HepG2 (cell line): ENCODE measurements at regions not wholly inside any gene's neighbourhood (a gene's known extent, or its start where the extent isn't known, plus 50 kb on each side); places are given as distances from the start of the nearest gene placed in this dataset.

ENCODE experiments used
- ATAC-seq: fragments of 200-7000 bp; cut with Tn5 transposase; 3 replicates; pipeline ENCODE4 v1.9.1; 2020; ENCODE audit warnings: mild to moderate bottlenecking, moderate library complexity
- BruUV-seq: library from RNA; stranded (reverse); fragments of 400-500 nt; replicated peaks from 2 replicates; lab custom pipeline; 2021; lab: Mats Ljungman, UMichigan
- CTCF ChIA-PET: fragments of 300-600 bp; formaldehyde crosslinking; extraction: SDS; loops from one replicate; lab custom pipeline; 2021; ENCODE audit warnings: low total read pairs, inconsistent platforms, low intra/inter-chr PET ratio; lab: Yijun Ruan, JAX
- POLR2A ChIA-PET: fragments of 350-600 bp; sonication (Branson Sonifier 250); formaldehyde crosslinking; loops from one replicate; lab custom pipeline; 2020; ENCODE audit warnings: antibody characterized with exemption, inconsistent platforms; lab: Yijun Ruan, JAX
- DNase-seq: peaks from one replicate; pipeline ENCODE4 v3.0.0-alpha.2; 2015; ENCODE audit warnings: low spot score
- FAIRE-seq: peaks from 3 replicates; lab custom pipeline; 2011; peaks lifted over from hg19 to GRCh38; lab: Jason Lieb, UNC
- H2AFZ ChIP-seq: one replicate; pipeline ENCODE4 v1.6.1; 2011; ENCODE audit warnings: low read length, inconsistent platforms
- H3K27ac ChIP-seq: fragments of 300-600 bp; 3 replicates; pipeline ENCODE4 v1.8.0; 2011; ENCODE audit warnings: mixed run types, mild to moderate bottlenecking, mixed read lengths, low read length, inconsistent platforms; ENCODE audit not compliant: insufficient read depth; ENCODE audit errors: extremely low read length
- H3K27me3 ChIP-seq, 2 experiments: fragments of 200-600 bp in 1 of 2; 2 replicates in 1 of 2; 3 replicates in 1 of 2; pipeline versions ENCODE4 v1.6.0 to v1.8.0; 2011; ENCODE audit warnings: low read length in 2 of 2, mild to moderate bottlenecking in 2 of 2, moderate library complexity in 2 of 2, inconsistent platforms in 1 of 2; ENCODE audit not compliant: insufficient read depth in 2 of 2, control insufficient read depth in 1 of 2
- H3K36me3 ChIP-seq, 2 experiments: fragments of 200-600 bp in 1 of 2; replicated peaks in 1 of 2; 2 replicates in 1 of 2; 3 replicates in 1 of 2; pipeline versions ENCODE4 v1.5.1 to v1.8.0; 2011; ENCODE audit warnings: low read length in 2 of 2, inconsistent platforms in 1 of 2; ENCODE audit not compliant: insufficient read depth in 2 of 2, control insufficient read depth in 1 of 2
- H3K4me1 ChIP-seq: 2 replicates; pipeline ENCODE4 v1.5.1; 2012; ENCODE audit warnings: low read length, inconsistent platforms; ENCODE audit not compliant: insufficient read depth
- H3K4me2 ChIP-seq: 2 replicates; pipeline ENCODE4 v1.6.0; 2011; ENCODE audit warnings: low read depth, low read length, inconsistent platforms
- H3K4me3 ChIP-seq, 3 experiments: fragments of 200-600 bp in 1 of 3; sonication (generic), shearing (Covaris generic) in 1 of 3; replicated peaks in 1 of 3; 2 replicates each; pipeline ENCODE4 v1.5.1; 2011 to 2016; ENCODE audit warnings: low read length in 3 of 3, inconsistent platforms in 2 of 3, low read depth in 2 of 3, mild to moderate bottlenecking in 2 of 3, control low read depth in 1 of 3, mixed read lengths in 1 of 3; ENCODE audit not compliant: insufficient read depth in 1 of 3
- H3K79me2 ChIP-seq: one replicate; pipeline ENCODE4 v1.6.1; 2011; ENCODE audit warnings: low read length, inconsistent platforms; ENCODE audit not compliant: insufficient read depth
- H3K9ac ChIP-seq: 2 replicates; pipeline ENCODE4 v1.6.0; 2011; ENCODE audit warnings: mild to moderate bottlenecking, low read depth, low read length, inconsistent platforms; ENCODE audit not compliant: insufficient read depth
- H3K9me3 ChIP-seq: 2 replicates; pipeline ENCODE4 v1.5.1; 2012; ENCODE audit warnings: mild to moderate bottlenecking, low read length
- H4K20me1 ChIP-seq: 2 replicates; pipeline ENCODE4 v1.6.0; 2011; ENCODE audit warnings: inconsistent platforms, mild to moderate bottlenecking, low read length, moderate library complexity; ENCODE audit not compliant: insufficient read depth
- CBFB ChIP-seq: sonication (generic); formaldehyde crosslinking; IDR thresholded peaks from 2 replicates; pipeline ENCODE4 v1.4.0; 2020; ENCODE audit warnings: missing genetic modification reagents
- DPF2 ChIP-seq: sonication (generic); formaldehyde crosslinking; IDR thresholded peaks from 2 replicates; pipeline ENCODE4 v1.4.0; 2020; ENCODE audit warnings: mild to moderate bottlenecking, low read depth, missing genetic modification reagents, borderline replicate concordance
- HDAC1 ChIP-seq: sonication (generic); formaldehyde crosslinking; IDR thresholded peaks from 2 replicates; pipeline ENCODE4 v1.5.1; 2020; ENCODE audit warnings: mild to moderate bottlenecking, missing genetic modification reagents
- JARID2 ChIP-seq: sonication (generic); formaldehyde crosslinking; IDR thresholded peaks from 2 replicates; pipeline ENCODE4 v1.8.1; 2023; ENCODE audit warnings: missing genetic modification reagents, inconsistent platforms; ENCODE audit not compliant: insufficient replicate concordance
- KDM6A ChIP-seq: IDR thresholded peaks from 2 replicates; pipeline ENCODE4 v1.6.1; 2016; ENCODE audit warnings: low read depth
- PAX8 ChIP-seq: sonication (generic); formaldehyde crosslinking; IDR thresholded peaks from 2 replicates; pipeline ENCODE4 v1.8.0; 2022; ENCODE audit warnings: mild to moderate bottlenecking, missing genetic modification reagents, borderline replicate concordance
- RAD21 ChIP-seq: fragments of 450-650 bp; formaldehyde crosslinking; IDR thresholded peaks from 2 replicates; pipeline ENCODE4 v1.5.0; 2020; ENCODE audit warnings: mild to moderate bottlenecking
- SIN3A ChIP-seq: IDR thresholded peaks from 2 replicates; pipeline ENCODE4 v1.6.1; 2011; ENCODE audit warnings: low read depth, mild to moderate bottlenecking, control low read depth, low read length, borderline replicate concordance
- SP2 ChIP-seq: sonication (generic); formaldehyde crosslinking; IDR thresholded peaks from 2 replicates; pipeline ENCODE4 v1.5.1; 2020; ENCODE audit warnings: mild to moderate bottlenecking, missing genetic modification reagents
- SUZ12 ChIP-seq: fragments of 150-350 bp; IDR thresholded peaks from 2 replicates; pipeline ENCODE4 v1.6.1; 2014; ENCODE audit warnings: low read depth, low read length
- TEAD3 ChIP-seq: optimal IDR thresholded peaks from 2 replicates; pipeline ENCODE3; 2016; ENCODE audit warnings: borderline replicate concordance
- ZNF331 ChIP-seq: sonication (generic); formaldehyde crosslinking; IDR thresholded peaks from 2 replicates; pipeline ENCODE4 v1.4.0; 2020; ENCODE audit warnings: missing genetic modification reagents
- ZSCAN9 ChIP-seq: IDR thresholded peaks from 2 replicates; pipeline ENCODE4 v1.6.1; 2016; ENCODE audit warnings: borderline replicate concordance
- WGBS: methylation state at CpG from one replicate; pipeline ENCODE4 v1.1.6; 2017; ENCODE audit warnings: low lambda C conversion rate; 5-methylcytosine and 5-hydroxymethylcytosine counted together
- in situ Hi-C: cut with HindIII; loops from 2 replicates; pipeline ENCODE4 v1.10.0; 2017; ENCODE audit warnings: low pct_unique_long_range_greater_than_20kb; ENCODE audit not compliant: extremely low pct_ligation_motif_present
- intact Hi-C: fragments of 100-400 bp; cut with micrococcal nuclease; formaldehyde crosslinking; loops from one replicate; pipeline ENCODE4 v1.10.0; 2022; ENCODE audit not compliant: unreplicated experiment
- TF ChIP-seq, protein P1 (sequence below): sonication (generic); formaldehyde crosslinking; IDR thresholded peaks from 2 replicates; pipeline ENCODE4 v1.8.0; 2022; ENCODE audit warnings: mild to moderate bottlenecking, missing genetic modification reagents, moderate library complexity
- TF ChIP-seq, protein P2 (sequence below): sonication (generic); formaldehyde crosslinking; IDR thresholded peaks from 2 replicates; pipeline ENCODE4 v1.5.0; 2020; ENCODE audit warnings: missing genetic modification reagents
- TF ChIP-seq, protein P3 (sequence below): sonication (generic); formaldehyde crosslinking; IDR thresholded peaks from 2 replicates; pipeline ENCODE4 v1.5.1; 2020; ENCODE audit warnings: missing genetic modification reagents, mild to moderate bottlenecking, borderline replicate concordance

DNA sequence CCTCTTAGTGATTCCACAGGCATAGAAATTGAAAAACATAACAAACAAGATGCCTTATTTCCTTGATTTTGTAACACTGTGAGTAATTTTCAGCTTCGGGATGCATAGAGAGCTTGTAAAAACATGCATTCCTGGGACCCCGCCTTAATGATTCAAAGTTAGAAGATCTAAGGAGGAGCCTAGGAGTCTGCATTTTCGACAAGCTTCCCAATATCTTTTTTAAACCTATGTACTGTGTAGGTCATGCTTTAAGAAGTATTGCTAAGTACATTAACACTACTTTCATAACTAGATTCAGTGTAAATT, 109.8 kb upstream of the ZNF516 start (continued):
- TF ChIP-seq, protein P1, sequence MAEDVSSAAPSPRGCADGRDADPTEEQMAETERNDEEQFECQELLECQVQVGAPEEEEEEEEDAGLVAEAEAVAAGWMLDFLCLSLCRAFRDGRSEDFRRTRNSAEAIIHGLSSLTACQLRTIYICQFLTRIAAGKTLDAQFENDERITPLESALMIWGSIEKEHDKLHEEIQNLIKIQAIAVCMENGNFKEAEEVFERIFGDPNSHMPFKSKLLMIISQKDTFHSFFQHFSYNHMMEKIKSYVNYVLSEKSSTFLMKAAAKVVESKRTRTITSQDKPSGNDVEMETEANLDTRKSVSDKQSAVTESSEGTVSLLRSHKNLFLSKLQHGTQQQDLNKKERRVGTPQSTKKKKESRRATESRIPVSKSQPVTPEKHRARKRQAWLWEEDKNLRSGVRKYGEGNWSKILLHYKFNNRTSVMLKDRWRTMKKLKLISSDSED (CRISPR knock-in tag): no peak
- TF ChIP-seq KDM6A (CRISPR knock-in tag) (no peak), DPF2 (CRISPR knock-in tag) (no peak), PAX8 (CRISPR knock-in tag) (no peak), SP2 (CRISPR knock-in tag) (no peak), SUZ12 (no peak), CBFB (no peak), JARID2 (CRISPR knock-in tag) (no peak), HDAC1 (no peak)

DNA sequence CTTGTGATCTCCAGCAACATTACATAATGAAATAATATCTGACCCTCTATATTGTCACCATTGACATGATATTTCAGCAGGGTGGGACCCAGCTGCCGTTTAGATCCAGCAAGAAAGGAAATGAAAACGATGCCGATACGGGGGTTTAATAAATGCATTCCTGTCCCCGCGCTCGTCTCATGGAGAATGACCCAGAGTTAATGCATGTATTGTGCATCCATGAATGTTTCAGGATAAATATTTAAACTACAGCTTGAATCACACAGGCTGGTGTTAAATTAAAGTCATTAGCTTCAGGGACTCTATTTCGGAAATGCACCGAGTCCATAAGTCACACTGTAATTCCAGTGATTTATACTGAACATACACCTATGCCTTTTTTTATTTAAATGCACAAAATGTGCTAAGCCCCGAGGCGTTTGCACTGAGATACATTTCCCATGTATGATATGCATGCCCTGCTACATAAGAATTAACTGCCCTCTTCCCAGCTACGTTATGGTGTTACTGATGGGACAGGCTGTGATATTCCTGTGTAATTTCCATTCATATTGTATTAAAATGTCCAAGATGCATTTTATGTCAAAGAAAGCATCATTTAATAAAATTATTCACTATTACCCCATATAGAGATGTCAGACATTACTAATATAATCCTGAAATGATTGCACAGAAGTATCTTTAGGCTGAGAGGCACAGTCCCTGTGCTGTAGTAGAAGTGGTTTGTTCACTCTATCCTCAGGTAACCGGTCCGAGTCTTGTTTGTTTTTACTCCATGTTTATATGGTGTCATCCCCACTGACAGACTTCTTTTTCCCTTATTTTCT, 109.3 kb upstream of the ZNF516 start:
- no peak for DNase-seq
- BruUV-seq: no TSS peak
- TF ChIP-seq, protein P2, sequence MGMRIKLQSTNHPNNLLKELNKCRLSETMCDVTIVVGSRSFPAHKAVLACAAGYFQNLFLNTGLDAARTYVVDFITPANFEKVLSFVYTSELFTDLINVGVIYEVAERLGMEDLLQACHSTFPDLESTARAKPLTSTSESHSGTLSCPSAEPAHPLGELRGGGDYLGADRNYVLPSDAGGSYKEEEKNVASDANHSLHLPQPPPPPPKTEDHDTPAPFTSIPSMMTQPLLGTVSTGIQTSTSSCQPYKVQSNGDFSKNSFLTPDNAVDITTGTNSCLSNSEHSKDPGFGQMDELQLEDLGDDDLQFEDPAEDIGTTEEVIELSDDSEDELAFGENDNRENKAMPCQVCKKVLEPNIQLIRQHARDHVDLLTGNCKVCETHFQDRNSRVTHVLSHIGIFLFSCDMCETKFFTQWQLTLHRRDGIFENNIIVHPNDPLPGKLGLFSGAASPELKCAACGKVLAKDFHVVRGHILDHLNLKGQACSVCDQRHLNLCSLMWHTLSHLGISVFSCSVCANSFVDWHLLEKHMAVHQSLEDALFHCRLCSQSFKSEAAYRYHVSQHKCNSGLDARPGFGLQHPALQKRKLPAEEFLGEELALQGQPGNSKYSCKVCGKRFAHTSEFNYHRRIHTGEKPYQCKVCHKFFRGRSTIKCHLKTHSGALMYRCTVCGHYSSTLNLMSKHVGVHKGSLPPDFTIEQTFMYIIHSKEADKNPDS (CRISPR knock-in tag): no peak
- TF ChIP-seq SIN3A (no peak), TEAD3 (CRISPR knock-in tag) (no peak), ZNF331 (CRISPR knock-in tag) (no peak), RAD21 (no peak), ZSCAN9 (CRISPR knock-in tag) (no peak)
- TF ChIP-seq, protein P3, sequence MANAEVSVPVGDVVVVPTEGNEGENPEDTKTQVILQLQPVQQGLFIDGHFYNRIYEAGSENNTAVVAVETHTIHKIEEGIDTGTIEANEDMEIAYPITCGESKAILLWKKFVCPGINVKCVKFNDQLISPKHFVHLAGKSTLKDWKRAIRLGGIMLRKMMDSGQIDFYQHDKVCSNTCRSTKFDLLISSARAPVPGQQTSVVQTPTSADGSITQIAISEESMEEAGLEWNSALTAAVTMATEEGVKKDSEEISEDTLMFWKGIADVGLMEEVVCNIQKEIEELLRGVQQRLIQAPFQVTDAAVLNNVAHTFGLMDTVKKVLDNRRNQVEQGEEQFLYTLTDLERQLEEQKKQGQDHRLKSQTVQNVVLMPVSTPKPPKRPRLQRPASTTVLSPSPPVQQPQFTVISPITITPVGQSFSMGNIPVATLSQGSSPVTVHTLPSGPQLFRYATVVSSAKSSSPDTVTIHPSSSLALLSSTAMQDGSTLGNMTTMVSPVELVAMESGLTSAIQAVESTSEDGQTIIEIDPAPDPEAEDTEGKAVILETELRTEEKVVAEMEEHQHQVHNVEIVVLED (CRISPR knock-in tag): no peak

More for the DNA sequence above, 109.3 kb upstream of the ZNF516 start:
- H3K79me2 ChIP-seq: no peaks in the 10 kb centered on the region
- peaks cover 3 to 8% of the 10 kb centered on the region in 2 experiments; a peak in 3 of 5 replicates for H3K27me3 ChIP-seq
- H3K27ac ChIP-seq: no peak overlapping the region
- POLR2A ChIA-PET: no interaction called here
- CTCF ChIA-PET: no interaction called here
- no peaks in the 10 kb centered on the region for H3K9me3 ChIP-seq
- intact Hi-C loops (no loop called here), in situ Hi-C loops (no loop called here)
- WGBS: 23% methylated on average over 14 of the region's 14 CpGs
- H3K4me3 ChIP-seq: no peak overlapping the region
- ATAC-seq (no peak), FAIRE-seq (no peak)
- H3K36me3 ChIP-seq: no peaks in the 10 kb centered on the region
- H2AFZ ChIP-seq: no peak overlapping the region
- no peak overlapping the region for H3K9ac ChIP-seq
- H3K4me2 ChIP-seq: no peak overlapping the region
- no peaks in the 10 kb centered on the region for H4K20me1 ChIP-seq
- H3K4me1 ChIP-seq: no peaks in the 10 kb centered on the region
